HepG2 (cell line): ENCODE measurements at regions not wholly inside any gene's neighbourhood (a gene's known extent, or its start where the extent isn't known, plus 50 kb on each side); places are given as distances from the start of the nearest gene placed in this dataset.

Source experiments
- ATAC-seq: fragments of 200-7000 bp; cut with Tn5 transposase; 3 replicates; pipeline ENCODE4 v1.9.1; 2020; ENCODE audit warnings: mild to moderate bottlenecking, moderate library complexity
- BruUV-seq: library from RNA; stranded (reverse); fragments of 400-500 nt; replicated peaks from 2 replicates; lab custom pipeline; 2021; lab: Mats Ljungman, UMichigan
- CTCF ChIA-PET: fragments of 300-600 bp; formaldehyde crosslinking; extraction: SDS; loops from one replicate; lab custom pipeline; 2021; ENCODE audit warnings: low total read pairs, inconsistent platforms, low intra/inter-chr PET ratio; lab: Yijun Ruan, JAX
- POLR2A ChIA-PET: fragments of 350-600 bp; sonication (Branson Sonifier 250); formaldehyde crosslinking; loops from one replicate; lab custom pipeline; 2020; ENCODE audit warnings: antibody characterized with exemption, inconsistent platforms; lab: Yijun Ruan, JAX
- DNase-seq: peaks from one replicate; pipeline ENCODE4 v3.0.0-alpha.2; 2015; ENCODE audit warnings: low spot score
- FAIRE-seq: peaks from 3 replicates; lab custom pipeline; 2011; peaks lifted over from hg19 to GRCh38; lab: Jason Lieb, UNC
- H2AFZ ChIP-seq: one replicate; pipeline ENCODE4 v1.6.1; 2011; ENCODE audit warnings: low read length, inconsistent platforms
- H3K27ac ChIP-seq: fragments of 300-600 bp; 3 replicates; pipeline ENCODE4 v1.8.0; 2011; ENCODE audit warnings: mixed run types, mild to moderate bottlenecking, mixed read lengths, low read length, inconsistent platforms; ENCODE audit not compliant: insufficient read depth; ENCODE audit errors: extremely low read length
- H3K27me3 ChIP-seq, 2 experiments: fragments of 200-600 bp in 1 of 2; 2 replicates in 1 of 2; 3 replicates in 1 of 2; pipeline versions ENCODE4 v1.6.0 to v1.8.0; 2011; ENCODE audit warnings: low read length in 2 of 2, mild to moderate bottlenecking in 2 of 2, moderate library complexity in 2 of 2, inconsistent platforms in 1 of 2; ENCODE audit not compliant: insufficient read depth in 2 of 2, control insufficient read depth in 1 of 2
- H3K36me3 ChIP-seq, 2 experiments: fragments of 200-600 bp in 1 of 2; replicated peaks in 1 of 2; 2 replicates in 1 of 2; 3 replicates in 1 of 2; pipeline versions ENCODE4 v1.5.1 to v1.8.0; 2011; ENCODE audit warnings: low read length in 2 of 2, inconsistent platforms in 1 of 2; ENCODE audit not compliant: insufficient read depth in 2 of 2, control insufficient read depth in 1 of 2
- H3K4me1 ChIP-seq: 2 replicates; pipeline ENCODE4 v1.5.1; 2012; ENCODE audit warnings: low read length, inconsistent platforms; ENCODE audit not compliant: insufficient read depth
- H3K4me2 ChIP-seq: 2 replicates; pipeline ENCODE4 v1.6.0; 2011; ENCODE audit warnings: low read depth, low read length, inconsistent platforms
- H3K4me3 ChIP-seq, 3 experiments: fragments of 200-600 bp in 1 of 3; sonication (generic), shearing (Covaris generic) in 1 of 3; replicated peaks in 1 of 3; 2 replicates each; pipeline ENCODE4 v1.5.1; 2011 to 2016; ENCODE audit warnings: low read length in 3 of 3, inconsistent platforms in 2 of 3, low read depth in 2 of 3, mild to moderate bottlenecking in 2 of 3, control low read depth in 1 of 3, mixed read lengths in 1 of 3; ENCODE audit not compliant: insufficient read depth in 1 of 3
- H3K79me2 ChIP-seq: one replicate; pipeline ENCODE4 v1.6.1; 2011; ENCODE audit warnings: low read length, inconsistent platforms; ENCODE audit not compliant: insufficient read depth
- H3K9ac ChIP-seq: 2 replicates; pipeline ENCODE4 v1.6.0; 2011; ENCODE audit warnings: mild to moderate bottlenecking, low read depth, low read length, inconsistent platforms; ENCODE audit not compliant: insufficient read depth
- H3K9me3 ChIP-seq: 2 replicates; pipeline ENCODE4 v1.5.1; 2012; ENCODE audit warnings: mild to moderate bottlenecking, low read length
- H4K20me1 ChIP-seq: 2 replicates; pipeline ENCODE4 v1.6.0; 2011; ENCODE audit warnings: inconsistent platforms, mild to moderate bottlenecking, low read length, moderate library complexity; ENCODE audit not compliant: insufficient read depth
- CBFB ChIP-seq: sonication (generic); formaldehyde crosslinking; IDR thresholded peaks from 2 replicates; pipeline ENCODE4 v1.4.0; 2020; ENCODE audit warnings: missing genetic modification reagents
- MAFF ChIP-seq: IDR thresholded peaks from 2 replicates; pipeline ENCODE4 v1.6.1; 2011; ENCODE audit warnings: low read depth, low read length, improper control_type of control experiment
- NONO ChIP-seq, 2 experiments: fragments of 450-650 bp in 1 of 2; sonication (generic) in 1 of 2; formaldehyde crosslinking in 1 of 2; IDR thresholded peaks in 1 of 2; conservative IDR thresholded peaks in 1 of 2; 2 replicates each; pipeline versions ENCODE4 v1.6.1 to v1.8.0; 2017 to 2022; ENCODE audit warnings: mild to moderate bottlenecking in 1 of 2, missing genetic modification reagents in 1 of 2, moderate library complexity in 1 of 2
- RERE ChIP-seq: IDR thresholded peaks from 2 replicates; pipeline ENCODE4 v1.6.1; 2016; ENCODE audit warnings: low read depth, missing genetic modification reagents, missing compliant biosample characterization
- ZNF280D ChIP-seq: sonication (generic); formaldehyde crosslinking; IDR thresholded peaks from 2 replicates; pipeline ENCODE4 v1.5.1; 2020; ENCODE audit warnings: mild to moderate bottlenecking, missing genetic modification reagents
- ZNF674 ChIP-seq: sonication (generic); formaldehyde crosslinking; IDR thresholded peaks from 2 replicates; pipeline ENCODE4 v1.5.0; 2020; ENCODE audit warnings: low read depth, mild to moderate bottlenecking, missing genetic modification reagents
- ZNF83 ChIP-seq: sonication (generic); formaldehyde crosslinking; IDR thresholded peaks from 2 replicates; pipeline ENCODE4 v1.4.0; 2020; ENCODE audit warnings: missing genetic modification reagents, mild to moderate bottlenecking, borderline replicate concordance
- WGBS: methylation state at CpG from one replicate; pipeline ENCODE4 v1.1.6; 2017; ENCODE audit warnings: low lambda C conversion rate; 5-methylcytosine and 5-hydroxymethylcytosine counted together
- in situ Hi-C: cut with HindIII; loops from 2 replicates; pipeline ENCODE4 v1.10.0; 2017; ENCODE audit warnings: low pct_unique_long_range_greater_than_20kb; ENCODE audit not compliant: extremely low pct_ligation_motif_present
- intact Hi-C: fragments of 100-400 bp; cut with micrococcal nuclease; formaldehyde crosslinking; loops from one replicate; pipeline ENCODE4 v1.10.0; 2022; ENCODE audit not compliant: unreplicated experiment
- TF ChIP-seq, protein P1 (sequence below): sonication (generic); formaldehyde crosslinking; IDR thresholded peaks from 2 replicates; pipeline ENCODE4 v1.4.0; 2020; ENCODE audit warnings: missing genetic modification reagents
- TF ChIP-seq, protein P2 (sequence below): sonication (generic); formaldehyde crosslinking; IDR thresholded peaks from 2 replicates; pipeline ENCODE4 v1.5.0; 2020; ENCODE audit warnings: missing genetic modification reagents

DNA sequence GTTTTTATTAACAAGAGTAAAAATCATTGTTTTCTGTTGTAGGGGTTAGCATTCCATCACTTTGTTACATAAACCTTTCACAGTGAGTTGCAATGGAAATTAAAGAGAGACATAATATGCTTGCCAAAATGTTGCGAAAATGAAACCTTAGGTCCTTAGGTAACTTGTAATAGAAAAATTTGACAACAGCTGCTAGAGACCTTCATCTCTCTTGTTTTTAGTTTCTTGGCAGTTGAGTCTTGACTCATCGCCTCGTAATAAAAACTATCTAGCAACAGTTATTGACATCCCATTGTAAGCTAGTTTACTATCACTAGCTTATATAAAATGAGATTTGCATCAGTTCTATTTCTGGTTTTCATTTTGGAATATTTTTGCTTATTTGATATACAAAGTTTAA is 179.0 kb upstream of the MMS22L start:
- no TSS peak for BruUV-seq
- ATAC-seq, result no peak
- TF ChIP-seq, protein P1, sequence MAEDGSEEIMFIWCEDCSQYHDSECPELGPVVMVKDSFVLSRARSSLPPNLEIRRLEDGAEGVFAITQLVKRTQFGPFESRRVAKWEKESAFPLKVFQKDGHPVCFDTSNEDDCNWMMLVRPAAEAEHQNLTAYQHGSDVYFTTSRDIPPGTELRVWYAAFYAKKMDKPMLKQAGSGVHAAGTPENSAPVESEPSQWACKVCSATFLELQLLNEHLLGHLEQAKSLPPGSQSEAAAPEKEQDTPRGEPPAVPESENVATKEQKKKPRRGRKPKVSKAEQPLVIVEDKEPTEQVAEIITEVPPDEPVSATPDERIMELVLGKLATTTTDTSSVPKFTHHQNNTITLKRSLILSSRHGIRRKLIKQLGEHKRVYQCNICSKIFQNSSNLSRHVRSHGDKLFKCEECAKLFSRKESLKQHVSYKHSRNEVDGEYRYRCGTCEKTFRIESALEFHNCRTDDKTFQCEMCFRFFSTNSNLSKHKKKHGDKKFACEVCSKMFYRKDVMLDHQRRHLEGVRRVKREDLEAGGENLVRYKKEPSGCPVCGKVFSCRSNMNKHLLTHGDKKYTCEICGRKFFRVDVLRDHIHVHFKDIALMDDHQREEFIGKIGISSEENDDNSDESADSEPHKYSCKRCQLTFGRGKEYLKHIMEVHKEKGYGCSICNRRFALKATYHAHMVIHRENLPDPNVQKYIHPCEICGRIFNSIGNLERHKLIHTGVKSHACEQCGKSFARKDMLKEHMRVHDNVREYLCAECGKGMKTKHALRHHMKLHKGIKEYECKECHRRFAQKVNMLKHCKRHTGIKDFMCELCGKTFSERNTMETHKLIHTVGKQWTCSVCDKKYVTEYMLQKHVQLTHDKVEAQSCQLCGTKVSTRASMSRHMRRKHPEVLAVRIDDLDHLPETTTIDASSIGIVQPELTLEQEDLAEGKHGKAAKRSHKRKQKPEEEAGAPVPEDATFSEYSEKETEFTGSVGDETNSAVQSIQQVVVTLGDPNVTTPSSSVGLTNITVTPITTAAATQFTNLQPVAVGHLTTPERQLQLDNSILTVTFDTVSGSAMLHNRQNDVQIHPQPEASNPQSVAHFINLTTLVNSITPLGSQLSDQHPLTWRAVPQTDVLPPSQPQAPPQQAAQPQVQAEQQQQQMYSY (CRISPR knock-in tag), result no peak
- TF ChIP-seq NONO (IDR thresholded peaks at IDR 0.05) (no peak), NONO (CRISPR knock-in tag; conservative IDR thresholded peaks at IDR 0.05) (no peak), ZNF674 (no peak), RERE (CRISPR knock-in tag) (no peak), ZNF280D (CRISPR knock-in tag) (no peak), MAFF (no peak), ZNF83 (CRISPR knock-in tag) (no peak), CBFB (no peak)
- TF ChIP-seq, protein P2, sequence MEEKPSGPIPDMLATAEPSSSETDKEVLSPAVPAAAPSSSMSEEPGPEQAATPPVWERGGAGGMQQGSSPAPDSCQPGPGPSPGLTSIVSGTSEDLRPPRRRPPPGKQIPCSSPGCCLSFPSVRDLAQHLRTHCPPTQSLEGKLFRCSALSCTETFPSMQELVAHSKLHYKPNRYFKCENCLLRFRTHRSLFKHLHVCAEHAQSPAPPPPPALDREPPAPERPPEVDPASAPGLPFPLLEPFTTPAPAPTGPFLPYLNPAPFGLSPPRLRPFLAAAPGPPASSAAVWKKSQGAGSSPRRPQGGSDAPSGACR, result no peak

More for the DNA sequence above, 179.0 kb upstream of the MMS22L start:
- H2AFZ ChIP-seq, result no peak overlapping the region
- H3K36me3 ChIP-seq, result no peaks in the 10 kb centered on the region
- peaks cover 0 to 1% of the 10 kb centered on the region in 2 experiments; a peak in 2 of 5 replicates for H3K27me3 ChIP-seq
- no peak for FAIRE-seq
- in situ Hi-C loops, result no loop called here
- no peak for DNase-seq
- H3K79me2 ChIP-seq, result no peaks in the 10 kb centered on the region
- no peak overlapping the region for H3K4me2 ChIP-seq
- no peak overlapping the region for H3K27ac ChIP-seq
- no peaks in the 10 kb centered on the region for H4K20me1 ChIP-seq
- H3K4me1 ChIP-seq, result no peaks in the 10 kb centered on the region
- H3K4me3 ChIP-seq, result no peak overlapping the region
- H3K9me3 ChIP-seq, result no peaks in the 10 kb centered on the region
- ChIA-PET POLR2A (no interaction called here), CTCF (no interaction called here)
- WGBS, result 0% methylated on average over 3 of the region's 3 CpGs
- intact Hi-C loops, result no loop called here
- no peak overlapping the region for H3K9ac ChIP-seq
